DND-41 (cell line): ENCODE measurements at regions not wholly inside any gene's neighbourhood (a gene's known extent, or its start where the extent isn't known, plus 50 kb on each side); places are given as distances from the start of the nearest gene placed in this dataset.

Source experiments
- ATAC-seq: fragments of 200-7000 bp; cut with Tn5 transposase; 3 replicates; pipeline ENCODE4 v1.9.1; 2021; ENCODE audit warnings: low read depth; ENCODE audit not compliant: insufficient read depth
- DNase-seq: peaks from one replicate; pipeline ENCODE4 v3.0.0-alpha.2; 2020
- H2AFZ ChIP-seq: 2 replicates; pipeline ENCODE4 v1.6.0; 2012; ENCODE audit warnings: low read depth, low read length
- H3K27ac ChIP-seq: 2 replicates; pipeline ENCODE4 v1.5.1; 2012; ENCODE audit warnings: low read length, inconsistent platforms
- H3K27me3 ChIP-seq: fragments of 200-600 bp; sonication (generic); 2 replicates; pipeline ENCODE4 v1.6.0; 2012; ENCODE audit warnings: low read length, mild to moderate bottlenecking, inconsistent platforms; ENCODE audit not compliant: insufficient read depth, poor library complexity
- H3K36me3 ChIP-seq: 2 replicates; pipeline ENCODE4 v1.5.1; 2012; ENCODE audit warnings: low read length, inconsistent platforms; ENCODE audit not compliant: insufficient read depth
- H3K4me1 ChIP-seq: 2 replicates; pipeline ENCODE4 v1.5.1; 2012; ENCODE audit warnings: mild to moderate bottlenecking, low read length; ENCODE audit not compliant: insufficient read depth
- H3K4me2 ChIP-seq: 2 replicates; pipeline ENCODE4 v1.6.0; 2012; ENCODE audit warnings: mild to moderate bottlenecking, moderate library complexity, low read length, inconsistent platforms; ENCODE audit not compliant: insufficient read depth
- H3K4me3 ChIP-seq, 2 experiments: fragments of 200-600 bp in 1 of 2; shearing (Covaris generic) in 1 of 2; 2 replicates each; pipeline ENCODE4 v1.5.1; 2012 to 2016; ENCODE audit warnings: inconsistent platforms in 2 of 2, low read length in 2 of 2, mild to moderate bottlenecking in 2 of 2, low read depth in 1 of 2, moderate library complexity in 1 of 2
- H3K79me2 ChIP-seq: 2 replicates; pipeline ENCODE4 v1.6.0; 2012; ENCODE audit warnings: low read length, inconsistent platforms; ENCODE audit not compliant: insufficient read depth
- H3K9ac ChIP-seq: 2 replicates; pipeline ENCODE4 v1.6.0; 2012; ENCODE audit warnings: low read depth, mild to moderate bottlenecking, inconsistent platforms, low read length, moderate library complexity
- H3K9me3 ChIP-seq: 2 replicates; pipeline ENCODE4 v1.5.1; 2012; ENCODE audit warnings: low read length, moderate library complexity, mild to moderate bottlenecking, inconsistent platforms; ENCODE audit not compliant: insufficient read depth, severe bottlenecking
- H4K20me1 ChIP-seq: 2 replicates; pipeline ENCODE4 v1.6.0; 2012; ENCODE audit warnings: low read length; ENCODE audit not compliant: insufficient read depth
- CTCF ChIP-seq: IDR thresholded peaks from 2 replicates; pipeline ENCODE4 v1.5.1; 2012; ENCODE audit warnings: borderline replicate concordance, low read length, moderate library complexity, mild to moderate bottlenecking; ENCODE audit not compliant: poor library complexity, severe bottlenecking; ENCODE audit errors: extremely low read depth
- EZH2 ChIP-seq: IDR thresholded peaks from 3 replicates; pipeline ENCODE4 v1.6.1; 2012; ENCODE audit warnings: borderline replicate concordance, low read depth, mild to moderate bottlenecking, moderate library complexity, low read length, inconsistent platforms; ENCODE audit not compliant: severe bottlenecking

DNA sequence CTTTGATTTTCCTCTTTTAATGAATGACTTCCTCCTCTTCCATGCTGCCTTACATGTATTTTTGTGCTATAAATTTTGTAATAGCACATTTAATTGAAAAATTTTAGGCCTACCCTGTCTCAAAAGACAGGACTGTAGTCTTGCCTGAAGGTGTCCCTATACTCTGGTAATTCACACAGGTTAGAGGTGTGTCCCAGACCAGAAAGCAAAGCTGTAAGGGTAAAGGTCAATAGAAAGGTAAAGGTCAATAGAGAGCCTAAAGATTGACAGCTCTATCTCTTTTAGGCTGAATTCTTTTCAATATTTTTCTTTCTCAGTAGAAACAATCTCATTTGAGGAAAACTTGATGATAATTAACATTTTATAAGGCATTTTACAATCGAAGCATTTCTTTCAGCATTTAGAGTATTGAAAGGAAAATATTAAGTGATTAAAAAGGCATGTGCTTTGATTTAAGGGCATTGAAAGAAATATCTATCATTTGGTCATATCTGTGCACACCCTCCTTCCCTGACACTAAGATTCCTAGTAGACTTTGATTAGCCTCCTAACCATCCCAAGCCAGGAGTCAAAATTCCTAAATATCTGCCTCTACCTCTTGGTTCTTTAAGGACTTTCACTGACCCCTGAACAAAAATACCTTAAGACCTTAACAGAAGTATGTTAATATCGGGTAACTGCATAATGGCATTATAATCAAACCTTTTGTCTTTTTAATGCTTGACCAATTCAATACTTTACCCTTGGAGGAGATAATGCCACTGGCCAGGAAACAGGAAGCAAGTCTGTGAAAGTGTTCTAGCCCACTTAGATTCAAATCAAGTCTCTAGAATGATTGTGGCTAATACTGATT, 161.8 kb upstream of the DTNA start:
- H3K79me2 ChIP-seq = no peaks in the 10 kb centered on the region
- TF ChIP-seq CTCF (no peak), EZH2 (no peak)
- H3K4me1 ChIP-seq = no peaks in the 10 kb centered on the region
- H3K27ac ChIP-seq = no peak overlapping the region
- no peak for ATAC-seq
- no peak overlapping the region for H3K4me3 ChIP-seq
- no peaks in the 10 kb centered on the region for H3K36me3 ChIP-seq
- H3K27me3 ChIP-seq = no peaks in the 10 kb centered on the region
- no peaks in the 10 kb centered on the region for H3K9me3 ChIP-seq
- no peak overlapping the region for H2AFZ ChIP-seq
- H3K4me2 ChIP-seq = no peak overlapping the region
- DNase-seq = no peak
- H4K20me1 ChIP-seq = no peaks in the 10 kb centered on the region
- H3K9ac ChIP-seq = no peak overlapping the region

DNA sequence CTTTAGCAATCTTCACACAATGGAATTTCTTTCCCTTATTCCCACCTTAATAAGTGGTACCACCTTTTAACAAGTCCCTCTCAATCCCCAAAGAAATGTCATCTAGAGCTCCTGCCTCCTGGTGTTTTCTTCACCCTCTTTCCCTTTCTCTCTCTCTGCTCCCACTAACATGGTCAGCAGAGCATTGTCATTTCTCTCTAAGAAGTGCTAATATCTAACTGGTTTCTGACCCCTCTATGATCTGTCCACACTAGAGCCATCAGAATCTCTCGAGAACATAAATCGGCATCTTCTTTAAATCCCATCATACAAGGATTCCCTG, 161.2 kb upstream of the DTNA start:
- Histone ChIP-seq H3K27me3 (no peaks in the 10 kb centered on the region), H3K9ac (no peak overlapping the region), H3K4me1 (no peaks in the 10 kb centered on the region), H3K4me3 (no peak overlapping the region), H4K20me1 (no peaks in the 10 kb centered on the region), H3K27ac (no peak overlapping the region), H2AFZ (no peak overlapping the region), H3K36me3 (no peaks in the 10 kb centered on the region), H3K4me2 (no peak overlapping the region), H3K79me2 (no peaks in the 10 kb centered on the region), H3K9me3 (no peaks in the 10 kb centered on the region)
- ATAC-seq = no peak
- DNase-seq = no peak
- TF ChIP-seq EZH2 (no peak), CTCF (no peak)

DNA sequence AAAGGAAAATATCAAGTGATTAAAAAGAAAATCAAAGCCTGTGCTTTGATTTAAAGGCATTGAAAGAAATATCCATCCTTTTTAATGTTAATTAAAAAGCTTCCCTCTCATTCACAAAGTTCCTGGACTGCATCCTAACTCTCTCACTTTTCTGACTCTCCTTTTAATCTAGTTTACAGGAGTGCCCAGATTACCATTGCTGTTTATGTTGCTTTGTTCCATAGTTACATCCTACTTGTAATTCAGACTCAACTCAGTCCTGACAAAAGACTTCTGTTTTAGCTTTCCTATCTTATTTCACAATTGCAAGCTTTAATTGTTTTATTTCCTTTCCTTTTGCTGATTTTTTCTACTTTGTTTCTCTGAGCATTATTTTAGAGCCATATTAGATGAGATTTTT, 160.7 kb upstream of the DTNA start:
- H3K4me2 ChIP-seq = no peak overlapping the region
- ATAC-seq = no peak

More for the DNA sequence above, 160.7 kb upstream of the DTNA start:
- Histone ChIP-seq H3K9ac (no peak overlapping the region), H3K79me2 (no peaks in the 10 kb centered on the region), H3K27ac (no peak overlapping the region), H3K4me1 (no peaks in the 10 kb centered on the region), H3K4me3 (no peak overlapping the region), H4K20me1 (no peaks in the 10 kb centered on the region), H2AFZ (no peak overlapping the region), H3K9me3 (no peaks in the 10 kb centered on the region), H3K36me3 (no peaks in the 10 kb centered on the region), H3K27me3 (no peaks in the 10 kb centered on the region)
- no peak for DNase-seq
- TF ChIP-seq CTCF (no peak), EZH2 (no peak)
